ENCODE measurements at regions not wholly inside any gene's neighbourhood (a gene's known extent, or its start where the extent isn't known, plus 50 kb on each side); places are given as distances from the start of the nearest gene placed in this dataset.

- Histone ChIP-seq H3K4me3 (no peak overlapping the region), H3K27ac (peak overlapping the region; percentile 87 to 94 (median 89)), H3K4me1 (peaks cover 89% of the 10 kb centered on the region), H3K27me3 (no peaks in the 10 kb centered on the region), H3K9me3 (no peaks in the 10 kb centered on the region), H3K36me3 (replicated peaks in 1 of 2; ENCODE audit: insufficient read depth in 1 of 2, low read depth in 2 of 2) (no peaks in the 10 kb centered on the region)
- TF ChIP-seq CTCF (IDR thresholded peaks at IDR 0.05): peak in 2 of 7 experiments; percentile 3 to 21
- TF ChIP-seq POLR2A (IDR thresholded peaks at IDR 0.05): peak in 1 of 3 donors; percentile 37
- ATAC-seq (peak; percentile 96), DNase-seq (peak; percentile 81 to 92 (median 88))
- WGBS, 2 donors: 17 to 19% methylated on average over 6 of the region's 6 CpGs
- intact Hi-C loops (cut with DNase I): no loop called here
Observed at GRCh38 chr6:106731144-106731842, 101.9 kb downstream of the QRSL1 start.

GRCh38 chr6:106730718-106731117 is 101.3 kb downstream of the QRSL1 start:
- peaks cover 88% of the 10 kb centered on the region for H3K4me1 ChIP-seq
- DNase-seq (peak; percentile 44 to 61 (median 55)), ATAC-seq (peak; percentile 42)
- TF ChIP-seq POLR2A (IDR thresholded peaks at IDR 0.05) (no peak), CTCF (IDR thresholded peaks at IDR 0.05) (no peak)
- intact Hi-C loops (cut with DNase I): no loop called here
- H3K4me3 ChIP-seq: no peak overlapping the region
- H3K36me3 ChIP-seq (replicated peaks in 1 of 2; ENCODE audit: insufficient read depth in 1 of 2, low read depth in 2 of 2): no peaks in the 10 kb centered on the region
- peak overlapping the region; percentile 87 to 94 (median 89) for H3K27ac ChIP-seq
- no peaks in the 10 kb centered on the region for H3K9me3 ChIP-seq
- no peaks in the 10 kb centered on the region for H3K27me3 ChIP-seq
- WGBS, 2 donors: 10 to 15% methylated on average over 6 of the region's 6 CpGs

GRCh38 chr6:106730264-106730663 is 100.9 kb downstream of the QRSL1 start:
- Histone ChIP-seq H3K27me3 (no peaks in the 10 kb centered on the region), H3K27ac (peak overlapping the region; percentile 87 to 94 (median 89)), H3K36me3 (replicated peaks in 1 of 2; ENCODE audit: insufficient read depth in 1 of 2, low read depth in 2 of 2) (no peaks in the 10 kb centered on the region), H3K9me3 (no peaks in the 10 kb centered on the region), H3K4me3 (no peak overlapping the region), H3K4me1 (peaks cover 84% of the 10 kb centered on the region)
- no peak for ATAC-seq
- 45 to 70% methylated on average over 1 of the region's 1 CpG for WGBS, 2 donors
- no peak for TF ChIP-seq CTCF (IDR thresholded peaks at IDR 0.05)
- no peak for TF ChIP-seq POLR2A (IDR thresholded peaks at IDR 0.05)
- intact Hi-C loops (cut with DNase I): no loop called here
- no peak for DNase-seq

- DNase-seq (no peak), ATAC-seq (no peak)
- TF ChIP-seq CTCF (IDR thresholded peaks at IDR 0.05) (no peak), POLR2A (IDR thresholded peaks at IDR 0.05) (no peak)
- 56 to 69% methylated on average over 4 of the region's 4 CpGs for WGBS, 2 donors
- peak overlapping the region; percentile 20 to 94 (median 88) for H3K27ac ChIP-seq
- no peak overlapping the region for H3K4me3 ChIP-seq
- H3K36me3 ChIP-seq (replicated peaks in 1 of 2; ENCODE audit: insufficient read depth in 1 of 2, low read depth in 2 of 2): no peaks in the 10 kb centered on the region
- H3K27me3 ChIP-seq: no peaks in the 10 kb centered on the region
- no peaks in the 10 kb centered on the region for H3K9me3 ChIP-seq
- H3K4me1 ChIP-seq: peaks cover 83% of the 10 kb centered on the region
- intact Hi-C loops (cut with DNase I): no loop called here
Observed at GRCh38 chr6:106729841-106730240, 100.5 kb downstream of the QRSL1 start.
